ENCODE measurements at regions not wholly inside any gene's neighbourhood (a gene's known extent, or its start where the extent isn't known, plus 50 kb on each side); places are given as distances from the start of the nearest gene placed in this dataset.

- Histone ChIP-seq H3K9ac (no peak overlapping the region), H3K4me1 (ENCODE audit: low read depth, poor library complexity, severe bottlenecking) (no peaks in the 10 kb centered on the region), H3K36me3 (ENCODE audit: insufficient read depth) (no peaks in the 10 kb centered on the region), H3K27me3 (ENCODE audit: insufficient read depth, low read depth) (no peaks in the 10 kb centered on the region), H3K4me3 (IDR thresholded peaks at IDR 0.05; ENCODE audit: insufficient read depth, low read depth, low read length) (no peak overlapping the region), H3K4me2 (no peak overlapping the region), H4K20me1 (ENCODE audit: insufficient read depth) (no peaks in the 10 kb centered on the region), H3K79me2 (ENCODE audit: insufficient read depth, low read depth) (no peaks in the 10 kb centered on the region), H3K27ac (no peak overlapping the region), H2AFZ (ENCODE audit: low read depth) (no peak overlapping the region)
- no peak for TF ChIP-seq CTCF (conservative IDR thresholded peaks at IDR 0.05; ENCODE audit: low read depth, low read length)
Measured at GRCh38 chr4:189362364-189362763, 578.3 kb upstream of the FRG1 start.

GRCh38 chr4:189364032-189364449, 576.6 kb upstream of the FRG1 start:
- Histone ChIP-seq H3K9ac (no peak overlapping the region), H2AFZ (ENCODE audit: low read depth) (no peak overlapping the region), H3K27me3 (ENCODE audit: insufficient read depth, low read depth) (no peaks in the 10 kb centered on the region), H3K4me1 (ENCODE audit: low read depth, poor library complexity, severe bottlenecking) (no peaks in the 10 kb centered on the region), H3K36me3 (ENCODE audit: insufficient read depth) (no peaks in the 10 kb centered on the region), H3K4me3 (IDR thresholded peaks at IDR 0.05; ENCODE audit: insufficient read depth, low read depth, low read length) (no peak overlapping the region), H3K4me2 (no peak overlapping the region), H4K20me1 (ENCODE audit: insufficient read depth) (no peaks in the 10 kb centered on the region), H3K27ac (no peak overlapping the region), H3K79me2 (ENCODE audit: insufficient read depth, low read depth) (no peaks in the 10 kb centered on the region)
- no peak for TF ChIP-seq CTCF (conservative IDR thresholded peaks at IDR 0.05; ENCODE audit: low read depth, low read length)

GRCh38 chr4:189365451-189365850, 575.2 kb upstream of the FRG1 start:
- no peaks in the 10 kb centered on the region for H3K36me3 ChIP-seq (ENCODE audit: insufficient read depth)
- no peaks in the 10 kb centered on the region for H4K20me1 ChIP-seq (ENCODE audit: insufficient read depth)
- no peaks in the 10 kb centered on the region for H3K79me2 ChIP-seq (ENCODE audit: insufficient read depth, low read depth)
- no peaks in the 10 kb centered on the region for H3K4me1 ChIP-seq (ENCODE audit: low read depth, poor library complexity, severe bottlenecking)
- no peak for TF ChIP-seq CTCF (conservative IDR thresholded peaks at IDR 0.05; ENCODE audit: low read depth, low read length)
- H3K27me3 ChIP-seq (ENCODE audit: insufficient read depth, low read depth) = no peaks in the 10 kb centered on the region
- no peak overlapping the region for H3K27ac ChIP-seq
- H3K4me3 ChIP-seq (IDR thresholded peaks at IDR 0.05; ENCODE audit: insufficient read depth, low read depth, low read length) = no peak overlapping the region
- no peak overlapping the region for H3K4me2 ChIP-seq
- no peak overlapping the region for H3K9ac ChIP-seq
- H2AFZ ChIP-seq (ENCODE audit: low read depth) = no peak overlapping the region

- H3K36me3 ChIP-seq (ENCODE audit: insufficient read depth) = no peaks in the 10 kb centered on the region
- H2AFZ ChIP-seq (ENCODE audit: low read depth) = no peak overlapping the region
- no peaks in the 10 kb centered on the region for H3K27me3 ChIP-seq (ENCODE audit: insufficient read depth, low read depth)
- no peak overlapping the region for H3K9ac ChIP-seq
- no peaks in the 10 kb centered on the region for H3K4me1 ChIP-seq (ENCODE audit: low read depth, poor library complexity, severe bottlenecking)
- no peaks in the 10 kb centered on the region for H4K20me1 ChIP-seq (ENCODE audit: insufficient read depth)
- no peak overlapping the region for H3K4me2 ChIP-seq
- no peak for TF ChIP-seq CTCF (conservative IDR thresholded peaks at IDR 0.05; ENCODE audit: low read depth, low read length)
- H3K4me3 ChIP-seq (IDR thresholded peaks at IDR 0.05; ENCODE audit: insufficient read depth, low read depth, low read length) = no peak overlapping the region
- no peak overlapping the region for H3K27ac ChIP-seq
- H3K79me2 ChIP-seq (ENCODE audit: insufficient read depth, low read depth) = no peaks in the 10 kb centered on the region
Measured at GRCh38 chr4:189367832-189368231, 572.8 kb upstream of the FRG1 start.
